ENCODE measurements at regions not wholly inside any gene's neighbourhood (a gene's known extent, or its start where the extent isn't known, plus 50 kb on each side); places are given as distances from the start of the nearest gene placed in this dataset.
A peak's percentile ranks its signal among the peaks of the same experiment; 100 is the strongest.

- no peak overlapping the region for H2AFZ ChIP-seq (ENCODE audit: insufficient read depth, low read length, poor library complexity)
These were observed 74.5 kb upstream of the MAP1B start for GRCh38 chr5:72032788-72033187.

GRCh38 chr5:72034770-72035169 is 72.5 kb upstream of the MAP1B start:
- Histone ChIP-seq H3K79me1 (ENCODE audit: low read length) (peaks cover 6% of the 10 kb centered on the region), H2AK5ac (ENCODE audit: low read length) (no peak overlapping the region), H2BK5ac (ENCODE audit: low read depth, low read length, poor library complexity) (no peak overlapping the region), H3K9me3 (ENCODE audit: insufficient read depth, low read depth, low read length) (no peaks in the 10 kb centered on the region), H3K4ac (ENCODE audit: low read depth, low read length) (no peak overlapping the region), H3K9ac (ENCODE audit: low read length) (no peak overlapping the region), H3K27ac (ENCODE audit: low read depth, low read length) (no peak overlapping the region), H3K18ac (ENCODE audit: low read length) (no peak overlapping the region), H4K12ac (ENCODE audit: low read depth, low read length) (no peak overlapping the region), H3K4me1 (ENCODE audit: control insufficient read depth in 1 of 2, insufficient read depth in 2 of 2, low read length in 2 of 2) (peaks cover 7 to 17% of the 10 kb centered on the region in 2 experiments), H4K91ac (ENCODE audit: low read depth, low read length) (no peak overlapping the region), H2BK12ac (ENCODE audit: low read length) (peak overlapping the region; percentile 34), H3K79me2 (ENCODE audit: control insufficient read depth, insufficient read depth, low read length, poor library complexity) (no peaks in the 10 kb centered on the region), H3K4me2 (ENCODE audit: low read length) (no peak overlapping the region), H3K4me3 (ENCODE audit: low read depth, low read length) (no peak overlapping the region), H4K8ac (ENCODE audit: low read depth, low read length) (no peak overlapping the region), H3K27me3 (ENCODE audit: insufficient read depth, low read length) (no peaks in the 10 kb centered on the region), H3K36me3 (ENCODE audit: control insufficient read depth in 1 of 2, insufficient read depth in 2 of 2, low read length in 2 of 2) (no peaks in the 10 kb centered on the region), H3K14ac (ENCODE audit: low read length) (no peak overlapping the region), H2BK120ac (ENCODE audit: insufficient read depth, low read length, poor library complexity) (no peak overlapping the region), H2AFZ (ENCODE audit: insufficient read depth, low read length, poor library complexity) (no peak overlapping the region), H3K23ac (ENCODE audit: low read length) (no peak overlapping the region)
- no peak for DNase-seq
- no CpG with 5 or more reads among the region's 4 CpGs for WGBS (ENCODE audit: extremely low coverage, insufficient coverage, insufficient read length)

More at GRCh38 chr5:72032788-72033187, 74.5 kb upstream of the MAP1B start:
- no peak for DNase-seq
- no peak overlapping the region for H3K23ac ChIP-seq (ENCODE audit: low read length)
- no peak overlapping the region for H3K4ac ChIP-seq (ENCODE audit: low read depth, low read length)
- H4K8ac ChIP-seq (ENCODE audit: low read depth, low read length): no peak overlapping the region
- H4K12ac ChIP-seq (ENCODE audit: low read depth, low read length): no peak overlapping the region
- no peak overlapping the region for H3K9ac ChIP-seq (ENCODE audit: low read length)
- no peak overlapping the region for H2AK5ac ChIP-seq (ENCODE audit: low read length)
- H2BK120ac ChIP-seq (ENCODE audit: insufficient read depth, low read length, poor library complexity): no peak overlapping the region
- H3K4me2 ChIP-seq (ENCODE audit: low read length): no peak overlapping the region
- no peak overlapping the region for H3K18ac ChIP-seq (ENCODE audit: low read length)
- H2BK12ac ChIP-seq (ENCODE audit: low read length): no peak overlapping the region
- peaks cover 4 to 11% of the 10 kb centered on the region in 2 experiments for H3K4me1 ChIP-seq (ENCODE audit: control insufficient read depth in 1 of 2, insufficient read depth in 2 of 2, low read length in 2 of 2)
- H2BK5ac ChIP-seq (ENCODE audit: low read depth, low read length, poor library complexity): no peak overlapping the region
- no peak overlapping the region for H3K14ac ChIP-seq (ENCODE audit: low read length)
- no peaks in the 10 kb centered on the region for H3K36me3 ChIP-seq (ENCODE audit: control insufficient read depth in 1 of 2, insufficient read depth in 2 of 2, low read length in 2 of 2)
- H3K9me3 ChIP-seq (ENCODE audit: insufficient read depth, low read depth, low read length): no peaks in the 10 kb centered on the region
- WGBS (ENCODE audit: extremely low coverage, insufficient coverage, insufficient read length): no CpG with 5 or more reads among the region's 4 CpGs
- H3K27ac ChIP-seq (ENCODE audit: low read depth, low read length): no peak overlapping the region
- H3K79me2 ChIP-seq (ENCODE audit: control insufficient read depth, insufficient read depth, low read length, poor library complexity): no peaks in the 10 kb centered on the region
- no peak overlapping the region for H4K91ac ChIP-seq (ENCODE audit: low read depth, low read length)
- no peak overlapping the region for H3K4me3 ChIP-seq (ENCODE audit: low read depth, low read length)
- H3K27me3 ChIP-seq (ENCODE audit: insufficient read depth, low read length): no peaks in the 10 kb centered on the region
- peaks cover 5% of the 10 kb centered on the region for H3K79me1 ChIP-seq (ENCODE audit: low read length)

- H2AFZ ChIP-seq (ENCODE audit: insufficient read depth, low read length, poor library complexity): no peak overlapping the region
- H3K27ac ChIP-seq (ENCODE audit: low read depth, low read length): no peak overlapping the region
- no peak overlapping the region for H4K91ac ChIP-seq (ENCODE audit: low read depth, low read length)
- H2BK12ac ChIP-seq (ENCODE audit: low read length): no peak overlapping the region
- H3K18ac ChIP-seq (ENCODE audit: low read length): no peak overlapping the region
- H3K23ac ChIP-seq (ENCODE audit: low read length): no peak overlapping the region
- peaks cover 6% of the 10 kb centered on the region for H3K79me1 ChIP-seq (ENCODE audit: low read length)
- H3K9me3 ChIP-seq (ENCODE audit: insufficient read depth, low read depth, low read length): no peaks in the 10 kb centered on the region
- no peak overlapping the region for H4K12ac ChIP-seq (ENCODE audit: low read depth, low read length)
- no peak for DNase-seq
- H2BK5ac ChIP-seq (ENCODE audit: low read depth, low read length, poor library complexity): no peak overlapping the region
- no peak overlapping the region for H3K4ac ChIP-seq (ENCODE audit: low read depth, low read length)
- no CpG with 5 or more reads among the region's 3 CpGs for WGBS (ENCODE audit: extremely low coverage, insufficient coverage, insufficient read length)
- H3K14ac ChIP-seq (ENCODE audit: low read length): no peak overlapping the region
- no peak overlapping the region for H3K4me2 ChIP-seq (ENCODE audit: low read length)
- H3K9ac ChIP-seq (ENCODE audit: low read length): no peak overlapping the region
- H3K79me2 ChIP-seq (ENCODE audit: control insufficient read depth, insufficient read depth, low read length, poor library complexity): no peaks in the 10 kb centered on the region
- peaks cover 10 to 19% of the 10 kb centered on the region in 2 experiments for H3K4me1 ChIP-seq (ENCODE audit: control insufficient read depth in 1 of 2, insufficient read depth in 2 of 2, low read length in 2 of 2)
- H3K4me3 ChIP-seq (ENCODE audit: low read depth, low read length): no peak overlapping the region
- no peaks in the 10 kb centered on the region for H3K27me3 ChIP-seq (ENCODE audit: insufficient read depth, low read length)
- no peaks in the 10 kb centered on the region for H3K36me3 ChIP-seq (ENCODE audit: control insufficient read depth in 1 of 2, insufficient read depth in 2 of 2, low read length in 2 of 2)
- H2BK120ac ChIP-seq (ENCODE audit: insufficient read depth, low read length, poor library complexity): no peak overlapping the region
- H2AK5ac ChIP-seq (ENCODE audit: low read length): no peak overlapping the region
- no peak overlapping the region for H4K8ac ChIP-seq (ENCODE audit: low read depth, low read length)
These were observed 71.4 kb upstream of the MAP1B start for GRCh38 chr5:72035831-72036230.

GRCh38 chr5:72036951-72037350 is 70.3 kb upstream of the MAP1B start:
- H3K9ac ChIP-seq (ENCODE audit: low read length): no peak overlapping the region
- H3K27ac ChIP-seq (ENCODE audit: low read depth, low read length): peak overlapping the region; percentile 84
- H3K4me1 ChIP-seq (ENCODE audit: control insufficient read depth in 1 of 2, insufficient read depth in 2 of 2, low read length in 2 of 2): peaks cover 10 to 19% of the 10 kb centered on the region in 2 experiments
- H3K36me3 ChIP-seq (ENCODE audit: control insufficient read depth in 1 of 2, insufficient read depth in 2 of 2, low read length in 2 of 2): no peaks in the 10 kb centered on the region
- peak overlapping the region; percentile 78 for H2BK12ac ChIP-seq (ENCODE audit: low read length)
- peak overlapping the region; percentile 35 for H2AFZ ChIP-seq (ENCODE audit: insufficient read depth, low read length, poor library complexity)
- H3K27me3 ChIP-seq (ENCODE audit: insufficient read depth, low read length): no peaks in the 10 kb centered on the region
- peak overlapping the region; percentile 56 for H2BK5ac ChIP-seq (ENCODE audit: low read depth, low read length, poor library complexity)
- H4K91ac ChIP-seq (ENCODE audit: low read depth, low read length): peak overlapping the region; percentile 31
- H4K8ac ChIP-seq (ENCODE audit: low read depth, low read length): peak overlapping the region; percentile 68
- H4K12ac ChIP-seq (ENCODE audit: low read depth, low read length): no peak overlapping the region
- no peak overlapping the region for H3K23ac ChIP-seq (ENCODE audit: low read length)
- H3K9me3 ChIP-seq (ENCODE audit: insufficient read depth, low read depth, low read length): no peaks in the 10 kb centered on the region
- H3K4me3 ChIP-seq (ENCODE audit: low read depth, low read length): no peak overlapping the region
- no peak overlapping the region for H2AK5ac ChIP-seq (ENCODE audit: low read length)
- WGBS (ENCODE audit: extremely low coverage, insufficient coverage, insufficient read length): no CpG with 5 or more reads among the region's 3 CpGs
- no peak overlapping the region for H2BK120ac ChIP-seq (ENCODE audit: insufficient read depth, low read length, poor library complexity)
- no peaks in the 10 kb centered on the region for H3K79me2 ChIP-seq (ENCODE audit: control insufficient read depth, insufficient read depth, low read length, poor library complexity)
- no peak overlapping the region for H3K18ac ChIP-seq (ENCODE audit: low read length)
- no peak overlapping the region for H3K14ac ChIP-seq (ENCODE audit: low read length)
- peaks cover 6% of the 10 kb centered on the region for H3K79me1 ChIP-seq (ENCODE audit: low read length)
- peak in 1 of 2 donors; percentile 26 for DNase-seq
- H3K4me2 ChIP-seq (ENCODE audit: low read length): no peak overlapping the region
- no peak overlapping the region for H3K4ac ChIP-seq (ENCODE audit: low read depth, low read length)

Data from trophoblast cell (in vitro differentiated cells and primary cell).